ENCODE measurements at regions not wholly inside any gene's neighbourhood (a gene's known extent, or its start where the extent isn't known, plus 50 kb on each side); places are given as distances from the start of the nearest gene placed in this dataset.

GRCh38 chr2:10204326-10205161, 82.0 kb downstream of the RRM2 start:
- no peak for TF ChIP-seq CTCF (IDR thresholded peaks at IDR 0.05; ENCODE audit: insufficient read depth, low read length, poor library complexity, severe bottlenecking)
- TF ChIP-seq EZH2phosphoT487 (conservative IDR thresholded peaks at IDR 0.05; ENCODE audit: low read length) = no peak

All from SU-DHL-6 (cell line).